ENCODE measurements at regions not wholly inside any gene's neighbourhood (a gene's known extent, or its start where the extent isn't known, plus 50 kb on each side); places are given as distances from the start of the nearest gene placed in this dataset.

DNA sequence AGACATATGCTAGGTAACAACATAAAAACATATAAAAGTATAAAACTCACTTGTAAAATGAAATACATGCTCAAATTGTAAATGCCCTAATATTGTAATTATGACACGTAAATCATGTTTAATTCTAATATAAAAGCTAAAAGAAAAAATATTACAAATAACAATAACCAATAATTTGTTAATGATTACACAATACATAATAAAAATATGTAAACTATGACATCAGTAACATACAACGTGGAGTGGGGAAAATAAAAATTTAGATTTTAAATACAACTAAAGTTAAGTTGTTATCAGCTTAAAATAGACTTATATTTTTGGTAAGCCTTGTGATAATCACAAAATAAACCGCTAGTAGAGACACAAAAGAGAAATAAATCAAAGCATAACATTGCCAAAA lies 376.4 kb downstream of the BRINP2 start:
- Histone ChIP-seq H3K9me3 (ENCODE audit: control insufficient read depth in 2 of 2, insufficient read depth in 1 of 2, low read depth in 1 of 2, low read length in 1 of 2) (no peaks in the 10 kb centered on the region), H3K4me3 (ENCODE audit: low read depth in 1 of 3, low read length in 3 of 3) (no peak overlapping the region), H3K27me3 (ENCODE audit: control insufficient read depth in 3 of 3, insufficient read depth in 3 of 3, low read length in 3 of 3) (no peaks in the 10 kb centered on the region), H3K36me3 (ENCODE audit: control insufficient read depth in 3 of 3, insufficient read depth in 2 of 3, low read depth in 1 of 3, low read length in 3 of 3) (no peaks in the 10 kb centered on the region), H3K27ac (ENCODE audit: low read depth in 1 of 3, low read length in 2 of 3) (no peak overlapping the region), H3K4me1 (ENCODE audit: control insufficient read depth in 3 of 3, insufficient read depth in 2 of 3, low read depth in 1 of 3, low read length in 2 of 3) (no peaks in the 10 kb centered on the region)
- no peak for FAIRE-seq
- no peak for DNase-seq
- 44 to 68% (median 51%) methylated on average over 3 of the region's 3 CpGs for WGBS, 3 donors

DNA sequence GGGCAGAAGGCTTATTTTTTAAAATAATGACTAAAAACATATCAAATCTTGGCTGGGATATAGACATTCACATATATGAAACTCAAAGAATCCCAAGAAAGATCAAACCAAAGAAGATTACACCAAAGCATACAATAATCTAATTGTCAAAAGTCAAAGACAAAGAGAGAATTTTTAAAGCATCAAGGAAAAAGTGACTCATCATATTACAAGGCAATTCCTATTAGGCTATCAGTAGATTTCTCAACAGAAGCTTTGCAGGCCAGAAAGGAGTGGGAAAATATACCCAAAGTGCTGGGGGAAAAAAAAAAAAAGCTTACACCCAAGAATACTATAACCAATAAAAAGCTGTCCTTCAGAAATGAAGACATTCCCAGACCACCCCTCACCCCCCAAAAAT lies 375.6 kb downstream of the BRINP2 start:
- FAIRE-seq (no peak), DNase-seq (no peak)
- Histone ChIP-seq H3K36me3 (ENCODE audit: control insufficient read depth in 3 of 3, insufficient read depth in 2 of 3, low read depth in 1 of 3, low read length in 3 of 3) (no peaks in the 10 kb centered on the region), H3K9me3 (ENCODE audit: control insufficient read depth in 2 of 2, insufficient read depth in 1 of 2, low read depth in 1 of 2, low read length in 1 of 2) (no peaks in the 10 kb centered on the region), H3K27me3 (ENCODE audit: control insufficient read depth in 3 of 3, insufficient read depth in 3 of 3, low read length in 3 of 3) (no peaks in the 10 kb centered on the region), H3K4me3 (ENCODE audit: low read depth in 1 of 3, low read length in 3 of 3) (no peak overlapping the region), H3K4me1 (ENCODE audit: control insufficient read depth in 3 of 3, insufficient read depth in 2 of 3, low read depth in 1 of 3, low read length in 2 of 3) (no peaks in the 10 kb centered on the region), H3K27ac (ENCODE audit: low read depth in 1 of 3, low read length in 2 of 3) (no peak overlapping the region)

- FAIRE-seq, result no peak
- 90 to 100% (median 93%) methylated on average over 1 of the region's 1 CpG for WGBS, 3 donors
Observed at GRCh38 chr1:177526201-177526600, 355.4 kb downstream of the BRINP2 start.

DNA sequence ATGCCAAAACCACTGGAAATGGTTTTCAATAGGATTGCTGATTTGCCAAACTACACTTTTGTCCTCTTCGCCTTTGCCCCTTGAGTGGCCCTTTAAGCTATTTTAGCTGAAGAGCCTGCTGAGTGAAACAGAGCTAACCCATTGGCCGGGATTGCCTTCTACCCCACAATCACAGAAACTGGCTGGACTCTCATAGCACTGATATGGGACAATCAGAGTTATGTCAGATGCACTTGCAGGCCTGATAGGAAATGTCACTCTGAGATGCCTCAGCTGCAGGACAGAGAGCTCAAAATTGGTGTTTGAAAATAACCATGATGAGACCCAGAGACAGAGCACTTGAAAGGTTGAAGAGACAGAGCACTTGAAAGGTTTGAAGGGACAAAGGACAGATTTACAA lies 354.4 kb downstream of the BRINP2 start:
- DNase-seq (no peak), FAIRE-seq (no peak)
- Histone ChIP-seq H3K27me3 (ENCODE audit: control insufficient read depth in 3 of 3, insufficient read depth in 3 of 3, low read length in 3 of 3) (no peaks in the 10 kb centered on the region), H3K4me3 (ENCODE audit: low read depth in 1 of 3, low read length in 3 of 3) (no peak overlapping the region), H3K9me3 (ENCODE audit: control insufficient read depth in 2 of 2, insufficient read depth in 1 of 2, low read depth in 1 of 2, low read length in 1 of 2) (no peaks in the 10 kb centered on the region), H3K4me1 (ENCODE audit: control insufficient read depth in 3 of 3, insufficient read depth in 2 of 3, low read depth in 1 of 3, low read length in 2 of 3) (no peaks in the 10 kb centered on the region), H3K27ac (ENCODE audit: low read depth in 1 of 3, low read length in 2 of 3) (no peak overlapping the region), H3K36me3 (ENCODE audit: control insufficient read depth in 3 of 3, insufficient read depth in 2 of 3, low read depth in 1 of 3, low read length in 3 of 3) (no peaks in the 10 kb centered on the region)
- 52 to 69% (median 67%) methylated on average over 2 of the region's 2 CpGs for WGBS, 3 donors

More at GRCh38 chr1:177526201-177526600, 355.4 kb downstream of the BRINP2 start:
- H3K4me1 ChIP-seq (ENCODE audit: control insufficient read depth in 3 of 3, insufficient read depth in 2 of 3, low read depth in 1 of 3, low read length in 2 of 3), result no peaks in the 10 kb centered on the region
- H3K9me3 ChIP-seq (ENCODE audit: control insufficient read depth in 2 of 2, insufficient read depth in 1 of 2, low read depth in 1 of 2, low read length in 1 of 2), result peaks cover 0 to 3% of the 10 kb centered on the region in 2 donors
- H3K27ac ChIP-seq (ENCODE audit: low read depth in 1 of 3, low read length in 2 of 3), result no peak overlapping the region
- no peak for DNase-seq
- no peaks in the 10 kb centered on the region for H3K36me3 ChIP-seq (ENCODE audit: control insufficient read depth in 3 of 3, insufficient read depth in 2 of 3, low read depth in 1 of 3, low read length in 3 of 3)
- no peak overlapping the region for H3K4me3 ChIP-seq (ENCODE audit: low read depth in 1 of 3, low read length in 3 of 3)
- H3K27me3 ChIP-seq (ENCODE audit: control insufficient read depth in 3 of 3, insufficient read depth in 3 of 3, low read length in 3 of 3), result no peaks in the 10 kb centered on the region

DNA sequence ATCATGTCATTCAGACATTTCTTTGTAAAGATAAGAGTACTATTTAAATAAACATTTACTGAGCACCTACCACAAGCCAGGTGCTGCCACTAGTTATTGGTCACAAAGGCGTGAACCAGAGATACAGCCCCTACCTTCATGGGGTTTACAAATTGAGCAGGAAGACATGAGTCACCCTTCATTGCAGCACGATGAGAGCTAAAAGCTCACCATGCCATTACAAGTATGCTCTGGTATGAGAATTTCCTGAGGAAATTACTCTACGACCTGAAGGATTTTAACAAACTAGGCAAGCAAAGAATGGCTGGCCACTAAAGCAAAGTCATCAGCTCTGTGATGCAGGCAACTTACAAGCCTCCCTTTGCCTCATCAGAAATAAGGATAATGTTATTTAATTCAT lies 346.8 kb downstream of the BRINP2 start:
- FAIRE-seq (no peak), DNase-seq (no peak)
- no peaks in the 10 kb centered on the region for H3K4me1 ChIP-seq (ENCODE audit: control insufficient read depth in 3 of 3, insufficient read depth in 2 of 3, low read depth in 1 of 3, low read length in 2 of 3)
- H3K4me3 ChIP-seq (ENCODE audit: low read depth in 1 of 3, low read length in 3 of 3), result no peak overlapping the region
- H3K9me3 ChIP-seq (ENCODE audit: control insufficient read depth in 2 of 2, insufficient read depth in 1 of 2, low read depth in 1 of 2, low read length in 1 of 2), result no peaks in the 10 kb centered on the region
- H3K36me3 ChIP-seq (ENCODE audit: control insufficient read depth in 3 of 3, insufficient read depth in 2 of 3, low read depth in 1 of 3, low read length in 3 of 3), result no peaks in the 10 kb centered on the region
- no peaks in the 10 kb centered on the region for H3K27me3 ChIP-seq (ENCODE audit: control insufficient read depth in 3 of 3, insufficient read depth in 3 of 3, low read length in 3 of 3)
- 53 to 60% (median 53%) methylated on average over 3 of the region's 3 CpGs for WGBS, 3 donors
- no peak overlapping the region for H3K27ac ChIP-seq (ENCODE audit: low read depth in 1 of 3, low read length in 2 of 3)

DNA sequence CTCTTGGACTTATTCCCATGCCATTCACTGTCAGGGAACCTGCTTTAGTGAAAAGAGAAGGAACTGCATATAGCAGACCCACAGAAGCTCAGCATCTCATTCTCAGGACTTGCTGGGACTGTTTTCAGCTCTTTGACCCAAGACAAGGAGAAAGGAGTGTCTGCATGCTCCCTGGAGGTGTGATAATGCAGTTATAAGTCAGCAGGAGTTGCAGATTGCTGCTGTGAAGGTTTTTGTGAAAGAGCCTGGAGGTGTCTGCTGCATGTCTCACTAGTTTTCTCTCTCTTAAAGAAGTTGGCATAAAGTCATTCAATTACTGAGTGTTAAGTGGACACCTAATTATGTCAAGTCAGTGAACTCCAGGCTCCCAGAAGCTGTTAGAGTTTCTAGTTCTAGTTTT lies 343.4 kb downstream of the BRINP2 start:
- H3K9me3 ChIP-seq (ENCODE audit: control insufficient read depth in 2 of 2, insufficient read depth in 1 of 2, low read depth in 1 of 2, low read length in 1 of 2), result no peaks in the 10 kb centered on the region
- FAIRE-seq, result no peak
- no peak for DNase-seq

GRCh38 chr1:177511036-177511435 lies 340.3 kb downstream of the BRINP2 start:
- Histone ChIP-seq H3K4me1 (ENCODE audit: control insufficient read depth in 3 of 3, insufficient read depth in 2 of 3, low read depth in 1 of 3, low read length in 2 of 3) (no peaks in the 10 kb centered on the region), H3K9me3 (ENCODE audit: control insufficient read depth in 2 of 2, insufficient read depth in 1 of 2, low read depth in 1 of 2, low read length in 1 of 2) (no peaks in the 10 kb centered on the region), H3K4me3 (ENCODE audit: low read depth in 1 of 3, low read length in 3 of 3) (no peak overlapping the region), H3K27me3 (ENCODE audit: control insufficient read depth in 3 of 3, insufficient read depth in 3 of 3, low read length in 3 of 3) (no peaks in the 10 kb centered on the region), H3K36me3 (ENCODE audit: control insufficient read depth in 3 of 3, insufficient read depth in 2 of 3, low read depth in 1 of 3, low read length in 3 of 3) (no peaks in the 10 kb centered on the region), H3K27ac (ENCODE audit: low read depth in 1 of 3, low read length in 2 of 3) (no peak overlapping the region)
- 63 to 80% (median 67%) methylated on average over 5 of the region's 5 CpGs for WGBS, 3 donors
- DNase-seq (no peak), FAIRE-seq (no peak)

More for the DNA sequence above, 343.4 kb downstream of the BRINP2 start:
- no peak overlapping the region for H3K27ac ChIP-seq (ENCODE audit: low read depth in 1 of 3, low read length in 2 of 3)
- H3K36me3 ChIP-seq (ENCODE audit: control insufficient read depth in 3 of 3, insufficient read depth in 2 of 3, low read depth in 1 of 3, low read length in 3 of 3), result no peaks in the 10 kb centered on the region
- H3K4me3 ChIP-seq (ENCODE audit: low read depth in 1 of 3, low read length in 3 of 3), result no peak overlapping the region
- no peaks in the 10 kb centered on the region for H3K4me1 ChIP-seq (ENCODE audit: control insufficient read depth in 3 of 3, insufficient read depth in 2 of 3, low read depth in 1 of 3, low read length in 2 of 3)
- H3K27me3 ChIP-seq (ENCODE audit: control insufficient read depth in 3 of 3, insufficient read depth in 3 of 3, low read length in 3 of 3), result no peaks in the 10 kb centered on the region

DNA sequence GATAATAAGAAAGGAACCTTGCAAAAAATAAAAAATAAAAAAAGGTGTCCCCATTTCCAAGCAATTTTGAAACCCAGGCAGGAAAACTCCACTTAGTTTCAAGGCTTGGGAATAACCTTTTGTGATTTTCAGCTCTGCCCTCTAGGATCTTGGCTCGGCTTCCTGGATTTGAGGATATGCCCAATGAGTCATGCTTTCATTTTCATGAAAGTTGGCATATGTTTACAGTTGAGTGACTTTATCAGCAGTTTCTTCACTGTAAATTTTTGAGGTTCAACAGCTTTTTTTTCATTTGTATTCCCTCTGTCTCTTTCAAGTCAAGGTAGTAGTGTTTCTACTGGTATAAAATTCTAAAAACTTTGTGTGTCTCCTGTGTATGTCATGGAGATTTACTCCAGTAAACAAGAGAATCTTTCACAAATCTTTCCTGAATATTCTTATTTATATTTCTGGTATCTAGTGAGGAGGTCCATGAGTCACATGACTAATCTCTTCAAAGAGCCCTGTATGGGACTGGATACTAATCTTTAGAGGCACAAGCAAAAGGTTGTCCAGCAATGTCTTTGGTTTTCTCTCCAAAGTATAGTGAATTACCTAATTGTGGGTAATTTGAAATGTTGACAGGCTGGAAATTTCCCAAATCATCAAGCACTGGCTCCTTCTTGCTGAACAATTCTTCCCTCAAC lies 335.3 kb downstream of the BRINP2 start:
- WGBS, 3 donors, result 9 to 50% (median 48%) methylated on average over 1 of the region's 1 CpG
- H3K9me3 ChIP-seq (ENCODE audit: control insufficient read depth in 2 of 2, insufficient read depth in 1 of 2, low read depth in 1 of 2, low read length in 1 of 2), result no peaks in the 10 kb centered on the region
- DNase-seq, result no peak
- FAIRE-seq, result no peak
- no peak overlapping the region for H3K4me3 ChIP-seq (ENCODE audit: low read depth in 1 of 3, low read length in 3 of 3)
- H3K36me3 ChIP-seq (ENCODE audit: control insufficient read depth in 3 of 3, insufficient read depth in 2 of 3, low read depth in 1 of 3, low read length in 3 of 3), result no peaks in the 10 kb centered on the region
- H3K27me3 ChIP-seq (ENCODE audit: control insufficient read depth in 3 of 3, insufficient read depth in 3 of 3, low read length in 3 of 3), result no peaks in the 10 kb centered on the region
- H3K4me1 ChIP-seq (ENCODE audit: control insufficient read depth in 3 of 3, insufficient read depth in 2 of 3, low read depth in 1 of 3, low read length in 2 of 3), result no peaks in the 10 kb centered on the region
- H3K27ac ChIP-seq (ENCODE audit: low read depth in 1 of 3, low read length in 2 of 3), result no peak overlapping the region

GRCh38 chr1:177495878-177496277 lies 325.1 kb downstream of the BRINP2 start:
- Histone ChIP-seq H3K36me3 (ENCODE audit: control insufficient read depth in 3 of 3, insufficient read depth in 2 of 3, low read depth in 1 of 3, low read length in 3 of 3) (no peaks in the 10 kb centered on the region), H3K4me1 (ENCODE audit: control insufficient read depth in 3 of 3, insufficient read depth in 2 of 3, low read depth in 1 of 3, low read length in 2 of 3) (no peaks in the 10 kb centered on the region), H3K27ac (ENCODE audit: low read depth in 1 of 3, low read length in 2 of 3) (no peak overlapping the region), H3K4me3 (ENCODE audit: low read depth in 1 of 3, low read length in 3 of 3) (no peak overlapping the region), H3K9me3 (ENCODE audit: control insufficient read depth in 2 of 2, insufficient read depth in 1 of 2, low read depth in 1 of 2, low read length in 1 of 2) (peaks cover 1 to 4% of the 10 kb centered on the region in 2 donors), H3K27me3 (ENCODE audit: control insufficient read depth in 3 of 3, insufficient read depth in 3 of 3, low read length in 3 of 3) (no peaks in the 10 kb centered on the region)
- WGBS, 3 donors, result 68 to 76% (median 75%) methylated on average over 2 of the region's 2 CpGs
- FAIRE-seq (no peak), DNase-seq (no peak)

Measured in small intestine (tissue), 7 donors.